ENCODE measurements at regions not wholly inside any gene's neighbourhood (a gene's known extent, or its start where the extent isn't known, plus 50 kb on each side); places are given as distances from the start of the nearest gene placed in this dataset.

DNA sequence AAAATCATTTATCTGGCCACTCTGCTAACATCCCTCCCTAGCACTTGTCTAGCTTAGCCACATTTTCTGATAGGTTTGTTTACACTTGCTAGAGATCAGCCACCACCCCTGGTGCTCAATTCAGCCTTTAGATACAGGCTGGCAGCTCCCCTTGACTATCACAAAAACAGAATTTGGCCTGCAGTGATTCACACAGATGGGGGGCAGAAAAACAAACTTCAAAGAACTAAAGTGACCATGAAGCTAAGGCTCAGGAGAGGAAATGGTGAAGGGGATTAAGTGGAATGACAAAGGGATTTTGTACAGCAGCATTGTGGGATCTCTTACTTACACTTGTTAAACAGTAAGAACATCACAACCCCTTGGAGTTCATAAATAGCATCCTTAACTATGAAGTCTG is 1718.0 kb upstream of the PCDH7 start:
- CTCF ChIA-PET: no interaction called here
- no peak overlapping the region for H3K4me3 ChIP-seq
- ATAC-seq: no peak
- H3K9me3 ChIP-seq: no peaks in the 10 kb centered on the region
- DNase-seq (ENCODE audit: low read depth in 1 of 2, low spot score in 1 of 2): no peak
- FAIRE-seq: no peak
- no peak overlapping the region for H3K4me2 ChIP-seq
- no peak for TF ChIP-seq CBX8 (IDR thresholded peaks at IDR 0.05)
- no peak for TF ChIP-seq HEYL (CRISPR knock-in tag; IDR thresholded peaks at IDR 0.05)
- TF ChIP-seq JUNB (IDR thresholded peaks at IDR 0.05): no peak
- TF ChIP-seq ELK1 (IDR thresholded peaks at IDR 0.05; ENCODE audit: low read depth, low read length): no peak
- TF ChIP-seq JUN (IDR thresholded peaks at IDR 0.05): no peak
- no peak for TF ChIP-seq POLR2A (IDR thresholded peaks at IDR 0.05; ENCODE audit: low read length)
- no peak for TF ChIP-seq MAX (IDR thresholded peaks at IDR 0.05)
- TF ChIP-seq BCL3 (IDR thresholded peaks at IDR 0.05): no peak
- no peak for TF ChIP-seq EHMT2 (IDR thresholded peaks at IDR 0.05; ENCODE audit: low read depth)
- TF ChIP-seq CBX2 (IDR thresholded peaks at IDR 0.05; ENCODE audit: borderline replicate concordance, low read depth): no peak
- no peak for TF ChIP-seq RAD21 (conservative IDR thresholded peaks at IDR 0.05 in 1 of 2, IDR thresholded peaks at IDR 0.05 in 1 of 2)
- no peak for TF ChIP-seq HOXB13 (CRISPR knock-in tag; IDR thresholded peaks at IDR 0.05; ENCODE audit: low read depth)
- no peaks in the 10 kb centered on the region for H3K4me1 ChIP-seq
- POLR2A ChIA-PET: no interaction called here
- H3K27ac ChIP-seq: no peak overlapping the region

DNA sequence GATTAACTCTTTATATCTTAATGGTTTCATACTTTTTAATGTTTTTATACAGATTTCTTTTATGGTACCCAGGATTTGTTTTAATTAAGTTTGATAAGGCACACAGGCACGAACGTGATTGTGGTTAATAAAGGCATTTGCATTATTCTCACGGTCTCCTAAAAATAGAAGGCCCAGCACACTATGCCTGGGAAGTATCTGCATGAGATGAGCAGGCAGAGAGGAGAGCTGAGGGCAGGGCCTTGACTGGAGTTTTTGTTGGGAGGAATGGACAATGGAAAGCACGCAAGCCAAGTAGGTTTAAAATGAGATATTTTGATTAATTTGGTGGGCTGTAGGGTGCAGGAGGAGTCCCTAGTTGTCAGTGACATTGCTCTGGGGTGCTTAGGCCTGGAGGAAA is 1714.3 kb upstream of the PCDH7 start:
- TF ChIP-seq ZSCAN20 (CRISPR knock-in tag; IDR thresholded peaks at IDR 0.05) (no peak), MAFK (IDR thresholded peaks at IDR 0.05; ENCODE audit: partially characterized antibody) (no peak)
- WGBS (ENCODE audit: missing lambda C conversion rate): 17% methylated on average over 4 of the region's 4 CpGs
- no peaks in the 10 kb centered on the region for H3K9me3 ChIP-seq
- no peak overlapping the region for H3K27ac ChIP-seq
- POLR2A ChIA-PET: no interaction called here
- no peak overlapping the region for H3K4me2 ChIP-seq
- DNase-seq (ENCODE audit: low read depth in 1 of 2, low spot score in 1 of 2) (no peak), FAIRE-seq (no peak), ATAC-seq (no peak)
- CTCF ChIA-PET: no interaction called here
- no peaks in the 10 kb centered on the region for H3K4me1 ChIP-seq
- H3K4me3 ChIP-seq: no peak overlapping the region

DNA sequence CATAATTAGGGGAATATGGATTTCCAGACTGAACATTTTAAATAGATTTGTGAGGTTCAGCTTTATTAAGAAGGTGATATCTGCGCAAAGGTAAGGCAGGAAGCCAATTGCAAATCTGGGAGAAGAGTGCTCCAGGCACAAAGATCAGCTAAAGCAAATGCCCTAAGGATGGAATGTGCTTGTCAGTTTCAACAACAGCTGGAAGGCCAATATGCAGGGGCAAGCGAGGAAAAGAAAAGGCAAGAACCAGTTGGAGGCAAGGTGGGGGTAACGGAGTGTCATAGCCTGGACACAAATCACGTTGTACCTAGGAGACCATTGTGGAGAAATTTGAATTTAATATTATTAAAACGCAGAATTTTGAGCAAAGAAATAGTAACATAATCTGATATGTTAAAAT is 1710.3 kb upstream of the PCDH7 start:
- no peak for ATAC-seq
- Histone ChIP-seq H3K9me3 (no peaks in the 10 kb centered on the region), H3K4me2 (no peak overlapping the region), H3K4me3 (no peak overlapping the region), H3K4me1 (no peaks in the 10 kb centered on the region), H3K27ac (no peak overlapping the region)
- TF ChIP-seq ZC3H11A (IDR thresholded peaks at IDR 0.05): no peak
- no peak for TF ChIP-seq RCOR1 (IDR thresholded peaks at IDR 0.05; ENCODE audit: low read depth, low read length)
- no peak for TF ChIP-seq ZSCAN20 (CRISPR knock-in tag; IDR thresholded peaks at IDR 0.05)
- TF ChIP-seq, protein P1, sequence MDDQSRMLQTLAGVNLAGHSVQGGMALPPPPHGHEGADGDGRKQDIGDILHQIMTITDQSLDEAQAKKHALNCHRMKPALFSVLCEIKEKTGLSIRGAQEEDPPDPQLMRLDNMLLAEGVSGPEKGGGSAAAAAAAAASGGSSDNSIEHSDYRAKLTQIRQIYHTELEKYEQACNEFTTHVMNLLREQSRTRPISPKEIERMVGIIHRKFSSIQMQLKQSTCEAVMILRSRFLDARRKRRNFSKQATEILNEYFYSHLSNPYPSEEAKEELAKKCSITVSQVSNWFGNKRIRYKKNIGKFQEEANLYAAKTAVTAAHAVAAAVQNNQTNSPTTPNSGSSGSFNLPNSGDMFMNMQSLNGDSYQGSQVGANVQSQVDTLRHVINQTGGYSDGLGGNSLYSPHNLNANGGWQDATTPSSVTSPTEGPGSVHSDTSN (IDR thresholded peaks at IDR 0.05): no peak
- no peak for TF ChIP-seq RARB (CRISPR knock-in tag; IDR thresholded peaks at IDR 0.05)
- TF ChIP-seq KDM5A (IDR thresholded peaks at IDR 0.05): no peak
- no peak for TF ChIP-seq ATOH8 (CRISPR knock-in tag; IDR thresholded peaks at IDR 0.05; ENCODE audit: low read depth)
- TF ChIP-seq CBX8 (IDR thresholded peaks at IDR 0.05): no peak
- TF ChIP-seq USF2 (IDR thresholded peaks at IDR 0.05): no peak
- no peak for TF ChIP-seq PHF8 (IDR thresholded peaks at IDR 0.05; ENCODE audit: borderline replicate concordance, low read depth)
- no peak for TF ChIP-seq ZFP36 (IDR thresholded peaks at IDR 0.05; ENCODE audit: borderline replicate concordance, partially characterized antibody)
- TF ChIP-seq HDAC2 (IDR thresholded peaks at IDR 0.05): no peak
- TF ChIP-seq NR3C1 (IDR thresholded peaks at IDR 0.05): no peak
- TF ChIP-seq CHD2 (IDR thresholded peaks at IDR 0.05; ENCODE audit: low read length, partially characterized antibody): no peak
- TF ChIP-seq, protein P2, sequence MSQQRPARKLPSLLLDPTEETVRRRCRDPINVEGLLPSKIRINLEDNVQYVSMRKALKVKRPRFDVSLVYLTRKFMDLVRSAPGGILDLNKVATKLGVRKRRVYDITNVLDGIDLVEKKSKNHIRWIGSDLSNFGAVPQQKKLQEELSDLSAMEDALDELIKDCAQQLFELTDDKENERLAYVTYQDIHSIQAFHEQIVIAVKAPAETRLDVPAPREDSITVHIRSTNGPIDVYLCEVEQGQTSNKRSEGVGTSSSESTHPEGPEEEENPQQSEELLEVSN (IDR thresholded peaks at IDR 0.05; ENCODE audit: borderline replicate concordance, low read depth): no peak
- ChIA-PET CTCF (no interaction called here), POLR2A (no interaction called here)
- WGBS (ENCODE audit: missing lambda C conversion rate): 17% methylated on average over 5 of the region's 5 CpGs
- no peak for DNase-seq (ENCODE audit: low read depth in 1 of 2, low spot score in 1 of 2)
- FAIRE-seq: no peak
